Central memory CD8-positive, alpha-beta T cell (primary cell): ENCODE measurements at regions not wholly inside any gene's neighbourhood (a gene's known extent, or its start where the extent isn't known, plus 50 kb on each side); places are given as distances from the start of the nearest gene placed in this dataset.

ENCODE experiments used
- ATAC-seq: fragments of 150-1000 bp; cut with Tn5 transposase; replicated peaks from 2 replicates; pipeline ENCODE4 v1.10.0; 2022; ENCODE audit warnings: mild to moderate bottlenecking, moderate FRiP score, moderate number of reproducible peaks; ENCODE audit not compliant: poor library complexity, severe bottlenecking; ENCODE audit errors: extremely low read depth
- DNase-seq, 2 donors: peaks; one replicate each; pipeline ENCODE4 v3.0.0; 2021; ENCODE audit warnings: low spot score in 2 of 2
- H3K27ac Mint-ChIP-seq: one replicate; pipeline ENCODE4 v1.8.0; 2022; ENCODE audit warnings: low read depth, mild to moderate bottlenecking, moderate library complexity, mixed read lengths
- H3K27me3 Mint-ChIP-seq: one replicate; pipeline ENCODE4 v1.8.0; 2022; ENCODE audit warnings: mixed read lengths
- H3K36me3 Mint-ChIP-seq: one replicate; pipeline ENCODE4 v1.8.0; 2022; ENCODE audit warnings: mild to moderate bottlenecking, moderate library complexity, mixed read lengths; ENCODE audit not compliant: insufficient read depth
- H3K4me1 Mint-ChIP-seq: one replicate; pipeline ENCODE4 v1.8.0; 2022; ENCODE audit warnings: mixed read lengths
- H3K4me3 Mint-ChIP-seq: one replicate; pipeline ENCODE4 v1.8.0; 2022; ENCODE audit warnings: mild to moderate bottlenecking, moderate library complexity, mixed read lengths
- H3K9me3 Mint-ChIP-seq: one replicate; pipeline ENCODE4 v1.8.0; 2022; ENCODE audit warnings: mixed read lengths

- ATAC-seq, result no peak
- no peak overlapping the region for H3K27ac Mint-ChIP-seq
- H3K27me3 Mint-ChIP-seq, result peaks cover 19% of the 10 kb centered on the region
- no peaks in the 10 kb centered on the region for H3K9me3 Mint-ChIP-seq
- H3K36me3 Mint-ChIP-seq, result no peaks in the 10 kb centered on the region
- no peaks in the 10 kb centered on the region for H3K4me1 Mint-ChIP-seq
- no peak for DNase-seq
- no peak overlapping the region for H3K4me3 Mint-ChIP-seq
Measured at GRCh38 chr10:61356354-61356753, 96.8 kb downstream of the TMEM26 start.

DNA sequence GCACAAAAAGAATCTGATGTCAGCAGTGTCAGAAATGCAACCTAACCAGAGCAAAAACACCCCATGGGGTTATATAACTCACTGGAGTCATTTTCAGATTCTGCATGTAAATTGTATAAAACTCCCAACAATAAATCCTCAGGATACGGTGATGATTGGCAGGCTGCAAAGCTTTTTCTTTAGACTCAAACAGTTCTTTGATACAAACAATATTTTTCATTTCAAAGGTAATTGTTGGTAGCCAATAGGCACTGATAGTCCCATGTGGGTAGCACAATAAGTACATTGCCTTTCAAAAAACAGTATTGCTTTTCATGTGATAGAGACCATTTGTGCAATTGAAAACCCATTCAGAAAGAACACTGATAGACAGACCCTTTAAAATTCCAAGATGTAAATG lies 98.0 kb downstream of the TMEM26 start:
- Mint-ChIP-seq H3K4me1 (no peaks in the 10 kb centered on the region), H3K4me3 (no peak overlapping the region), H3K27me3 (peaks cover 20% of the 10 kb centered on the region), H3K27ac (no peak overlapping the region), H3K36me3 (no peaks in the 10 kb centered on the region), H3K9me3 (no peaks in the 10 kb centered on the region)
- DNase-seq, result no peak
- ATAC-seq, result no peak

- Mint-ChIP-seq H3K9me3 (no peaks in the 10 kb centered on the region), H3K27me3 (peaks cover 20% of the 10 kb centered on the region), H3K4me1 (no peaks in the 10 kb centered on the region), H3K36me3 (no peaks in the 10 kb centered on the region), H3K27ac (no peak overlapping the region), H3K4me3 (no peak overlapping the region)
- DNase-seq, result no peak
- ATAC-seq, result no peak
Measured at GRCh38 chr10:61354401-61354975, 98.7 kb downstream of the TMEM26 start.

DNA sequence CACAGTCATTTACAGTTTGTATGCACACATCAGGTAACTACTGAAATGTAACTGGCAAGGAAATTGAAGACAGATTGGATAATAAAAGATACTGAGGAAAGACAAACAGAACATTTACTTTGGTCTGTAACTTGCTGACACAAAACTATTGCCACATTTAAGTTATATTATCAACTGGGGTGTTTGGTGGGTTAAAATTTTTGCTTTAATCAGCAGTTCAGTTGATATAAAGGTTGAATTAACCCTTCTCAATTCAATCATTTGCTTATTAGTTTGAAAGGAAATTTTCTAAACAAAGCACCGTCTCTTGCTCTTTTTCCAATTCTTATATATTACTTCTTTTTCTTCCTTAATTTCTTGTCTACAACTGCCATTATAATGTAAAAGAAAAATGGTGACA lies 102.4 kb downstream of the TMEM26 start:
- DNase-seq, result no peak
- H3K27me3 Mint-ChIP-seq, result peaks cover 30% of the 10 kb centered on the region
- no peak for ATAC-seq
- H3K4me1 Mint-ChIP-seq, result no peaks in the 10 kb centered on the region
- H3K27ac Mint-ChIP-seq, result no peak overlapping the region
- H3K4me3 Mint-ChIP-seq, result no peak overlapping the region
- no peaks in the 10 kb centered on the region for H3K36me3 Mint-ChIP-seq
- no peaks in the 10 kb centered on the region for H3K9me3 Mint-ChIP-seq

DNA sequence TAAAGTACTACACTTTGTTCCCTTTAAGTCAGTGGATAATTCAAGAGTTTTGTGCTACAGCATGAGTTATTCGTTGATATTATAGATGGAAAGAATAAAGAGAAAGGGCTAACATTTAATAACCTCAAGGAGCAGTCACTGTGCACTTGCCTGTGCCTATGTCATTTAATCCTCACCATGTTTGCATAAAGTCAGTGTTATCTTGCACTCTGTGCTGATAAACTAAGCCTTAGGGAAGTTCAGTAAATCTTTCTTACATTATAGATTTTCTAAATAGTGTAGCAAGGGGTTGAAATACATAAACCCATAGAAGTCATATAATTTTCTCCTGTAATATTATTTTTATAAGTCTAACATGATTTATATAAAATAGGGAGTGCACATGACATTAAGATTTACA lies 103.1 kb downstream of the TMEM26 start:
- H3K4me3 Mint-ChIP-seq, result no peak overlapping the region
- no peak for DNase-seq
- H3K4me1 Mint-ChIP-seq, result no peaks in the 10 kb centered on the region
- peaks cover 30% of the 10 kb centered on the region for H3K27me3 Mint-ChIP-seq
- no peak for ATAC-seq
- no peak overlapping the region for H3K27ac Mint-ChIP-seq
- H3K36me3 Mint-ChIP-seq, result no peaks in the 10 kb centered on the region
- no peaks in the 10 kb centered on the region for H3K9me3 Mint-ChIP-seq

DNA sequence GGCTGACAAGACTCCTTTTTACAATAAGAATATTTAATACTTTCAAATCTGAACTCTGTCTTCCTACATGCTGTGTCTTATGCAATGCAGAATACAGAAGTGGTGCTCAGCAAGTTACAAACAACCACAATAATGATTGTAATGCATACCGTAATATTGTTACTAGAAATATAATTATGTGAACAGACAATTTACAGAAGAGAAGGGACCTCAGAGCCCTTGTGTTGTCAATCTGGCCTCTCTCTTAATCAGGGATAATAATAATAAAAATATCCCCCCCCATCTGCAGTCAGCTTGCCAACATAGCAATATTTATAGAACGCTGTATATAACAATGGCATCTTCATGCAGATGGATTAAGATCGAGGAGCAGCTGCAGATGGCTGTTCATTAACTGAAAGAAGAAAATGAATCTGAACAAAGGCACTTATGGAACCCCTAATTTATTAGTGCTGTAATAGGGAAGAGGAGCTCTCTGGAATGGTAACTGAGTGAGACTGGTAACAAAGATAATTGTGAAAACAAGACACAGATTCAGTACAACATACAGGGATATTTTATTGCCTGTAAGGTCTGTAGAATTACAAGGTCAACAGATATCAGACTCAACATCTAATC lies 106.3 kb downstream of the TMEM26 start:
- H3K27me3 Mint-ChIP-seq, result peaks cover 17% of the 10 kb centered on the region
- no peak for ATAC-seq
- DNase-seq, result no peak
- H3K4me1 Mint-ChIP-seq, result peaks cover 8% of the 10 kb centered on the region
- peaks cover 13% of the 10 kb centered on the region for H3K9me3 Mint-ChIP-seq
- H3K4me3 Mint-ChIP-seq, result no peak overlapping the region
- H3K27ac Mint-ChIP-seq, result no peak overlapping the region
- no peaks in the 10 kb centered on the region for H3K36me3 Mint-ChIP-seq

DNA sequence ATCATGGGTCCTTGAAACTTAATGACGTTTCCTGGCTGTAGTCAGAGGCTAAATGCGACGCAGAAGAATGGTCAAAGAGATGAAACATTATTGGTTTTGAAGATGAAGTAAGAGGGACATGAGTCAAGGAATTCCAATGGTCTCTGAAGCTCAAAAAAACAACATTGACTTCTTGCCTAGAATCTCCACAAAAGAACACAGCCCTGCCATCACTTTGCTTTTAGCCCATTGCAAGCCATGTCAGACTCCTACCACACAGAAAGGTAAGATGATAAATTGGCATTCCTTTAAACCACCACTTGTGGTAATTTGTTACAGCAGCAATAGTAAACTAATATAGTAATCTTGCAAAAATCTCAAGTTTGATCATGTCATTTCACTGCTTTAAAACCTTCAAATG lies 109.4 kb downstream of the TMEM26 start:
- Mint-ChIP-seq H3K27me3 (peaks cover 10% of the 10 kb centered on the region), H3K27ac (no peak overlapping the region), H3K4me3 (no peak overlapping the region), H3K4me1 (peaks cover 8% of the 10 kb centered on the region), H3K9me3 (peaks cover 13% of the 10 kb centered on the region), H3K36me3 (no peaks in the 10 kb centered on the region)
- ATAC-seq (no peak), DNase-seq (no peak)

DNA sequence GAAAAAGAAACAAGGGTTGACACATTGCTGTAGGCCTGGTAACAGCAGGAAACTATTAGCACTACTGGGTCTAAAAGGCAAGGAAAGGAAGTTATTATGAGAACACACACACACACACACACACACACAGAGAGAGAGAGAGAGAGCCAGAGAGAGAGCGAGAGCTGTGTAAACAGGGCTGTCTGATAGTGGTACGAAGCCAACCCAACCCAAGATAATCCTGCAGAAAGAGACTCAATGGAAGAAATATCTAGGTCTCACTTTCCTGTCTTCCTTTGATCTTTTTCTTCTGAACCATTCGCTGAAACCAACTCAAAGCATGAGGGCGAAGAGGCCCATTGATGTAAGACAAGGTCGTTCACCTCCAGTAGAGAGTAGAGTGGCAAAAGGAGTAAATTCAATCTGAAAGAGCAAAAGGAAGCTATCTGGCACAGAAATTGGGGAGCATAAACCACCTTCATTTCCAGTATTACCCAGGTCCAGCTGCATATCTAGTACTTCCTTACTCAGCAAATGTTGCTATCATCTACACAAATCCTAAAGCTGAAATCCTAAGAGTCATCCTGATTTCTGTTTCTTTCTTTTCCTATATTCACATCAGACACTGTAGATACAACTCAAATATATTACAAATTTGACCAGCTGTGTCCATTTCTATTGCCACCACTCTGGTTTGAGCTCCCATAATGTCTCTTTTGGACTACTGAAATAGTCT lies 110.2 kb downstream of the TMEM26 start:
- ATAC-seq, result no peak

GRCh38 chr10:61341008-61341407 lies 112.2 kb downstream of the TMEM26 start:
- peaks cover 13% of the 10 kb centered on the region for H3K9me3 Mint-ChIP-seq
- DNase-seq (no peak), ATAC-seq (no peak)
- H3K4me3 Mint-ChIP-seq, result no peak overlapping the region
- H3K27me3 Mint-ChIP-seq, result no peaks in the 10 kb centered on the region
- H3K27ac Mint-ChIP-seq, result no peak overlapping the region
- no peaks in the 10 kb centered on the region for H3K36me3 Mint-ChIP-seq
- peaks cover 8% of the 10 kb centered on the region for H3K4me1 Mint-ChIP-seq

More for the DNA sequence above, 110.2 kb downstream of the TMEM26 start:
- peaks cover 8% of the 10 kb centered on the region for H3K4me1 Mint-ChIP-seq
- peak overlapping the region; percentile 16 for H3K27ac Mint-ChIP-seq
- peaks cover 13% of the 10 kb centered on the region for H3K9me3 Mint-ChIP-seq
- peaks cover 10% of the 10 kb centered on the region for H3K27me3 Mint-ChIP-seq
- no peak for DNase-seq
- no peak overlapping the region for H3K4me3 Mint-ChIP-seq
- no peaks in the 10 kb centered on the region for H3K36me3 Mint-ChIP-seq

- no peaks in the 10 kb centered on the region for H3K36me3 Mint-ChIP-seq
- no peak for ATAC-seq
- H3K4me1 Mint-ChIP-seq, result peaks cover 8% of the 10 kb centered on the region
- no peaks in the 10 kb centered on the region for H3K27me3 Mint-ChIP-seq
- H3K4me3 Mint-ChIP-seq, result no peak overlapping the region
- no peak overlapping the region for H3K27ac Mint-ChIP-seq
- DNase-seq, result no peak
- H3K9me3 Mint-ChIP-seq, result peaks cover 8% of the 10 kb centered on the region
Measured at GRCh38 chr10:61338146-61338545, 115.0 kb downstream of the TMEM26 start.

DNA sequence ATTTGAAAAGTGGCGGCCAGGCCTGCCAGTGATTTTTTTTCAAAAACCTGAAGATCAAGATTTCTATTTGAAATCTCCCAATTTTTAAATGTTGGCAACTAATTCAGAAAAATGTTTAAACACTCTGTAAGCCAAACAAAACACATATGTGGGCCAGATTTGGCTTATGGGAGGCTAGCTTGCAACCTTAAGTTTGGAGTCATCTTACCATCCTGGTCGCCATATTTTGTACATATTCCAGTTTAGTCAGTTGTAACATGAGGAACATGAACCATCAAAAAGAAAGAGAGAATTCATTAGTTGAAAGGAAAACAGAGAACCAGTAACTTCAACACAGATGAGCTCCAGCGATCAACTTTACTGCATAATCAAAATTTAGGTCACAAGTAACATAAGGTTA lies 115.4 kb downstream of the TMEM26 start:
- peaks cover 6% of the 10 kb centered on the region for H3K4me1 Mint-ChIP-seq
- no peak overlapping the region for H3K4me3 Mint-ChIP-seq
- H3K9me3 Mint-ChIP-seq, result peaks cover 6% of the 10 kb centered on the region
- no peak overlapping the region for H3K27ac Mint-ChIP-seq
- DNase-seq (no peak), ATAC-seq (no peak)
- no peaks in the 10 kb centered on the region for H3K27me3 Mint-ChIP-seq
- H3K36me3 Mint-ChIP-seq, result no peaks in the 10 kb centered on the region

DNA sequence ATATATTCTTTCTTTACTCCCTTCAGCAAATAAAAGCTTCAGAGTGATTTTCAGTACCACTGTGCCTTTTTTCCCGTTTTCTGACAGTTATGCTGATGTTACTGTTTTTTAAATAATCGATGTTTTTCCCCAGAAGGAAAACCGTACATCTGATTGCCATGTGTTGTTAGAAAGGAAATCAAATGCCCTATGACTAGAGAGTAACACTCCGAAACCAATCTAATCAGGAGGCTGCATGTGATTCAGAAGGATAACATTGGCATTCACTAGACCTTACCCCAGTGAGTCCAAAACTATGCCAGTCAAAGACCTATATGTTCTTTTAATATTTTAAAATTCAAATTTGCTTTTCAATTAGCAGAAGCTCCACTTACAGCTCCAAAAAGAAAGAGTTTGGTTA lies 116.3 kb downstream of the TMEM26 start:
- Mint-ChIP-seq H3K27ac (no peak overlapping the region), H3K36me3 (no peaks in the 10 kb centered on the region), H3K9me3 (no peaks in the 10 kb centered on the region), H3K4me1 (no peaks in the 10 kb centered on the region), H3K4me3 (no peak overlapping the region), H3K27me3 (no peaks in the 10 kb centered on the region)
- no peak for ATAC-seq
- no peak for DNase-seq

DNA sequence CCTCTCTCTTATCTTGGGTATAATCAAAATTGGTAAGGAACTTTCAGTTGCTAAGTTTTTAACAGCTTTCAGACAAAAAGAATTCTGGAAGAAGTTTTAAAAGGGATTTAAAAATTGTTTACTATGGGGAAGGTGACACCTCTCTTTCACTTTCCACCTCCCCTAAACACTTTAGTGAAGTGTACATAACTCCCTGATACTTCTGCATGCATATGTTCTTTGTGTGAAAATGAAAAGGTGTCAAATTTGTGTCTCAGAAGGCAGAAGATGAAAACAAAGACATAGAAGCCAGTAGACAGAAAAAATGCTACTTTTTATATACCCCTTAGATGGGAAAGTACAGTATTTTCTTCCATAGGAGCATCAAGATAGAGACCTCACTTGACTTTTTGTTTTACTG lies 117.8 kb downstream of the TMEM26 start:
- H3K27me3 Mint-ChIP-seq, result no peaks in the 10 kb centered on the region
- H3K4me1 Mint-ChIP-seq, result no peaks in the 10 kb centered on the region

More for the DNA sequence above, 117.8 kb downstream of the TMEM26 start:
- no peaks in the 10 kb centered on the region for H3K36me3 Mint-ChIP-seq
- no peak for DNase-seq
- no peak overlapping the region for H3K27ac Mint-ChIP-seq
- H3K4me3 Mint-ChIP-seq, result no peak overlapping the region
- no peaks in the 10 kb centered on the region for H3K9me3 Mint-ChIP-seq
- no peak for ATAC-seq
